Sigmoid colon (tissue), 6 donors: ENCODE measurements at regions not wholly inside any gene's neighbourhood (a gene's known extent, or its start where the extent isn't known, plus 50 kb on each side); places are given as distances from the start of the nearest gene placed in this dataset.

Experiments
- DNase-seq: peaks from one replicate; pipeline ENCODE4 v3.0.0-alpha.2; 2019
- H3K27ac ChIP-seq, 4 donors: fragments of 200-600 bp; sonication (generic); one replicate each; pipeline ENCODE4 v1.5.1; 2016 to 2019; ENCODE audit warnings: mild to moderate bottlenecking in 1 of 4
- H3K27me3 ChIP-seq, 3 donors: fragments of 200-600 bp; sonication (generic); one replicate each; pipeline ENCODE4 v1.5.1; 2019; ENCODE audit warnings: mild to moderate bottlenecking in 1 of 3
- H3K36me3 ChIP-seq, 4 donors: fragments of 200-600 bp; sonication (generic); one replicate each; pipeline ENCODE4 v1.5.1; 2016 to 2019
- H3K4me1 ChIP-seq, 4 donors: fragments of 200-600 bp; sonication (generic); one replicate each; pipeline ENCODE4 v1.5.1; 2017 to 2019
- H3K4me3 ChIP-seq, 4 donors: fragments of 200-600 bp; sonication (generic); one replicate each; pipeline ENCODE4 v1.5.1; 2017 to 2019; ENCODE audit warnings: mild to moderate bottlenecking in 2 of 4, moderate library complexity in 1 of 4
- H3K9me3 ChIP-seq, 4 donors: fragments of 200-600 bp in 3 of 4; sonication (generic) in 3 of 4; one replicate each; pipeline versions ENCODE4 v1.5.1 to v1.6.1; 2013 to 2019
- EP300 ChIP-seq, 4 donors: sonication (generic); formaldehyde crosslinking; IDR thresholded peaks; one replicate each; pipeline ENCODE4 v1.6.1; 2017; ENCODE audit warnings: antibody characterized with exemption in 4 of 4
- POLR2A ChIP-seq, 2 donors: fragments of 450-650 bp; IDR thresholded peaks; one replicate each; pipeline ENCODE4 v1.6.1; 2016; ENCODE audit warnings: antibody characterized with exemption in 2 of 2, mild to moderate bottlenecking in 2 of 2, moderate library complexity in 2 of 2
- POLR2AphosphoS5 ChIP-seq, 4 donors: sonication (generic); formaldehyde crosslinking; IDR thresholded peaks; one replicate each; pipeline ENCODE4 v1.6.1; 2017; ENCODE audit warnings: antibody characterized with exemption in 4 of 4
- WGBS, 2 donors: extraction: QIAGEN DNeasy Blood & Tissue Kit; methylation state at CpG; one replicate each; pipeline ENCODE4 v1.1.7; 2013; 5-methylcytosine and 5-hydroxymethylcytosine counted together
- intact Hi-C: fragments of 100-400 bp; cut with DNase I; formaldehyde crosslinking; loops from one replicate; pipeline ENCODE4 v1.15.1; 2023
- TF ChIP-seq, protein P1 (sequence below), 4 experiments: fragments of 450-650 bp in 3 of 4; fragments of 200-600 bp in 1 of 4; IDR thresholded peaks; one replicate each; pipeline ENCODE4 v1.5.1; 2016 to 2019; ENCODE audit warnings: antibody characterized with exemption in 4 of 4, mild to moderate bottlenecking in 3 of 4, moderate library complexity in 2 of 4
- donor health status: healthy with polysubstance abuse.
- donor health status: healthy.

DNA sequence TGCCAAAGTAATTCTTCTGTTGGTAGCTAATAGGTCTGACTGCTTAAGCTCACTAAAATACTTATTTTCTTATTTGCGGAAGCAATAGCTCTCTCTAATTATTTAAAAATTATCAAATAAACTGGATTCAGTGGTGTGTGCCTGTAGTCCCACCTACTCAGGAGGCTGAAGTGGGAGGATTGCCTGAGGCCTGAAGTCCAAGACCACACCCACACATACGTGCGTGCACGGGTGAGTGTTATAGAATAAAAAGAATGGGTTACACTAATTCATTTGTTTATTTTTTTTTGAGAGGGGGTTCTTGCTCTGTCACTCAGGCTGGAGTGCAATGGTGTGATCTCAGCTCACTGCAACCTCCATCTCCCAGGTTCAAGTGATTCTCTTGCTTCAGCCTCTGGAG, 94.2 kb upstream of the HNRNPU start:
- intact Hi-C loops, result no loop called here
- H3K4me3 ChIP-seq, result no peak overlapping the region
- H3K27me3 ChIP-seq, result no peaks in the 10 kb centered on the region
- 95 to 96% methylated on average over 4 of the region's 4 CpGs for WGBS, 2 donors
- H3K27ac ChIP-seq, result no peak overlapping the region
- no peaks in the 10 kb centered on the region for H3K9me3 ChIP-seq
- TF ChIP-seq, protein P1, sequence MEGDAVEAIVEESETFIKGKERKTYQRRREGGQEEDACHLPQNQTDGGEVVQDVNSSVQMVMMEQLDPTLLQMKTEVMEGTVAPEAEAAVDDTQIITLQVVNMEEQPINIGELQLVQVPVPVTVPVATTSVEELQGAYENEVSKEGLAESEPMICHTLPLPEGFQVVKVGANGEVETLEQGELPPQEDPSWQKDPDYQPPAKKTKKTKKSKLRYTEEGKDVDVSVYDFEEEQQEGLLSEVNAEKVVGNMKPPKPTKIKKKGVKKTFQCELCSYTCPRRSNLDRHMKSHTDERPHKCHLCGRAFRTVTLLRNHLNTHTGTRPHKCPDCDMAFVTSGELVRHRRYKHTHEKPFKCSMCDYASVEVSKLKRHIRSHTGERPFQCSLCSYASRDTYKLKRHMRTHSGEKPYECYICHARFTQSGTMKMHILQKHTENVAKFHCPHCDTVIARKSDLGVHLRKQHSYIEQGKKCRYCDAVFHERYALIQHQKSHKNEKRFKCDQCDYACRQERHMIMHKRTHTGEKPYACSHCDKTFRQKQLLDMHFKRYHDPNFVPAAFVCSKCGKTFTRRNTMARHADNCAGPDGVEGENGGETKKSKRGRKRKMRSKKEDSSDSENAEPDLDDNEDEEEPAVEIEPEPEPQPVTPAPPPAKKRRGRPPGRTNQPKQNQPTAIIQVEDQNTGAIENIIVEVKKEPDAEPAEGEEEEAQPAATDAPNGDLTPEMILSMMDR (IDR thresholded peaks at IDR 0.05), result no peak
- H3K36me3 ChIP-seq, result no peaks in the 10 kb centered on the region
- no peak for DNase-seq
- peaks cover 0 to 23% (median 15%) of the 10 kb centered on the region in 4 donors for H3K4me1 ChIP-seq

DNA sequence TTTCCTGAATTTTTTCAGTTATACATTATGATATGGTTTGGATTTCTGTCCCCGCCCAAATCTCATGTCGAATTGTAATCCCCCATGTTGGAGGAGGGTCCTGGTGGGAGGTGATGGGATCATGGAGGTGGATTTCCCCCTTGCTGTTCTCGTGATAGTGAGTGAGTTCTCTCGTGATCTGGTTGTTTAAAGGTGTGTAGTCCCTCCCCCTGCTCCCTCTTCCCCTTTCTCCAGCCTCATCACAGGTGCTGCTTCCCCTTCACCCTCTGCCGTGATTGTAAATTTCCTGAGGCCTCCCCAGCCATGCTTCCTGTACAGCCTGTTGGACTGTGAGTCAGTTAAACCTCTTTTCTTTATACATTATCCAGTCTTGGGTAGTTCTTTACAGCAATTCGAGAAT, 93.2 kb upstream of the HNRNPU start:
- WGBS, 2 donors, result 61 to 74% methylated on average over 6 of the region's 6 CpGs
- intact Hi-C loops, result no loop called here

DNA sequence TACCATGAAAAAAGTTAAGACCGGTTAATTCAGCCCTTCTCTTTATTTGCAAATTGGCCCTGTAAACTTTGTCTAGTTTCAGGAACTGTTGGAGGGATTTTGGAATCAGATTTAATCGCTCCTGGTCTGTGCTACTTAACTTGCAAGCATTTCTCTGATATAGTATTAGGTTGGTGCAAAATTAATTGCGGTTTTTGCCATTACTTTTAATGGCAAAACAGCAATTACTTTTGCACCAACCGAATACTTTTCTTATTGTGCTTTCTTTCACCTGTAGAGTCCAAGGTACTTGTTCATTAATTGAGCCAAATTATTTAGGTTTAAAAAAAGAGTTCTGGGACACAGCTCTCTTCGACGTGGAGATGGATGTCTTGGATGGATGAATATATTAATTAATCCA, 92.8 kb upstream of the HNRNPU start:
- Histone ChIP-seq H3K4me1 (peaks cover 0 to 11% (median 9%) of the 10 kb centered on the region in 4 donors), H3K27ac (no peak overlapping the region), H3K9me3 (no peaks in the 10 kb centered on the region), H3K4me3 (no peak overlapping the region), H3K36me3 (no peaks in the 10 kb centered on the region), H3K27me3 (no peaks in the 10 kb centered on the region)
- DNase-seq, result no peak
- TF ChIP-seq, protein P1 (IDR thresholded peaks at IDR 0.05), result no peak
- TF ChIP-seq POLR2A (IDR thresholded peaks at IDR 0.05) (no peak), EP300 (IDR thresholded peaks at IDR 0.05) (no peak), POLR2AphosphoS5 (IDR thresholded peaks at IDR 0.05) (no peak)
- 89 to 92% methylated on average over 6 of the region's 6 CpGs for WGBS, 2 donors
- intact Hi-C loops, result no loop called here

More for the DNA sequence above, 93.2 kb upstream of the HNRNPU start:
- Histone ChIP-seq H3K4me1 (peaks cover 0 to 15% (median 9%) of the 10 kb centered on the region in 4 donors), H3K4me3 (no peak overlapping the region), H3K27ac (no peak overlapping the region), H3K27me3 (no peaks in the 10 kb centered on the region), H3K36me3 (no peaks in the 10 kb centered on the region), H3K9me3 (no peaks in the 10 kb centered on the region)
- TF ChIP-seq, protein P1 (IDR thresholded peaks at IDR 0.05), result no peak
- TF ChIP-seq POLR2AphosphoS5 (IDR thresholded peaks at IDR 0.05) (no peak), EP300 (IDR thresholded peaks at IDR 0.05) (no peak), POLR2A (IDR thresholded peaks at IDR 0.05) (no peak)
- DNase-seq, result no peak

DNA sequence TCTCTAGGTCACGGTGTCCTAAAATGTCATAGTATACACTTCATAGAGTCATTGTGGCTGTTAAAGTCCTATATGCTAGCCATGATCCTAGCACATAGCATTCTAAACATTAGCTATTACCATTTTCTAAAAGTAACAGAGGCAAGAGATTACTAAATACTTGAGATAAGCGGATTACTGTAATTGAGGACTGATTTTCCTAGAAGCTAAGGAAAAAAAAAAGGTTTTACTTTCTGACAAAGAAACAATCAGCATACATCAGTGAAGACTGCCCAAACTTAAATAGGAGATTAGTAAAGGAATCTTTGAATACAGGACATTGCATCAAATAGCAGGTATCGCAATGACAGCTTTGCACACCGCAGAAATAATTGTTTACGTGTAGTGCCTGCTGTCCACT, 91.3 kb upstream of the HNRNPU start:
- no peak overlapping the region for H3K27ac ChIP-seq
- H3K4me1 ChIP-seq, result peaks cover 0 to 11% (median 9%) of the 10 kb centered on the region in 4 donors
- no peak for TF ChIP-seq POLR2A (IDR thresholded peaks at IDR 0.05)
- no peak for TF ChIP-seq EP300 (IDR thresholded peaks at IDR 0.05)
- no peak for TF ChIP-seq POLR2AphosphoS5 (IDR thresholded peaks at IDR 0.05)
- TF ChIP-seq, protein P1 (IDR thresholded peaks at IDR 0.05), result no peak
- H3K9me3 ChIP-seq, result no peaks in the 10 kb centered on the region
- H3K36me3 ChIP-seq, result no peaks in the 10 kb centered on the region
- 94 to 96% methylated on average over 5 of the region's 5 CpGs for WGBS, 2 donors
- no peaks in the 10 kb centered on the region for H3K27me3 ChIP-seq
- intact Hi-C loops, result no loop called here
- DNase-seq, result no peak
- H3K4me3 ChIP-seq, result no peak overlapping the region

DNA sequence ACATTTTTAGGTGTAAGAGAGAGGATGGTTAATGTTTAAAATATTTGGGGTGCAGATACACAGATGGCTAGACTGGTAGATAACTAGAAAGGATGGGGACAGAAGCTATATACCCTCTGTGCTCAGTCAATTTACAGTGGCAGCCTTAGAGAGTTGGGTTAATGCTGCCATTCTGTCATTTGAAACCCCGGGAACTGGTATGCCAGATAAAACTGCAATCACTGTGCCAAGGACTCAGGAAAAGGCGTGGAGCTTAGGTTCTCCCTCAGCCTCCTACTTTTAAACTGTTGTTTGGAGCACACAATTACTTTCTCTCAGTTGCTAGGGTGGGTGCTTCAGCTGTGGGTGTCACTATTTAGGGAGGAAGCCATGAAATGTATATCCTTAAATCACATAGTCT, 90.0 kb upstream of the HNRNPU start:
- Histone ChIP-seq H3K27ac (no peak overlapping the region), H3K9me3 (no peaks in the 10 kb centered on the region), H3K27me3 (no peaks in the 10 kb centered on the region), H3K4me3 (no peak overlapping the region), H3K4me1 (peaks cover 0 to 11% (median 9%) of the 10 kb centered on the region in 4 donors), H3K36me3 (no peaks in the 10 kb centered on the region)
- no peak for TF ChIP-seq EP300 (IDR thresholded peaks at IDR 0.05)
- no peak for TF ChIP-seq POLR2AphosphoS5 (IDR thresholded peaks at IDR 0.05)
- TF ChIP-seq, protein P1 (IDR thresholded peaks at IDR 0.05), result no peak
- TF ChIP-seq POLR2A (IDR thresholded peaks at IDR 0.05), result no peak
- intact Hi-C loops, result no loop called here
- WGBS, 2 donors, result 15 to 67% methylated on average over 2 of the region's 2 CpGs
- DNase-seq, result no peak
